NT2/D1 (cell line): ENCODE measurements at regions not wholly inside any gene's neighbourhood (a gene's known extent, or its start where the extent isn't known, plus 50 kb on each side); places are given as distances from the start of the nearest gene placed in this dataset.

Experiments
- YY1 ChIP-seq: IDR thresholded peaks from 2 replicates; pipeline ENCODE4 v1.6.1; 2011; ENCODE audit not compliant: insufficient read length, insufficient read depth
- ZNF274 ChIP-seq: IDR thresholded peaks from 2 replicates; pipeline ENCODE4 v1.6.1; 2011; ENCODE audit warnings: mild to moderate bottlenecking, low read depth, low read length

DNA sequence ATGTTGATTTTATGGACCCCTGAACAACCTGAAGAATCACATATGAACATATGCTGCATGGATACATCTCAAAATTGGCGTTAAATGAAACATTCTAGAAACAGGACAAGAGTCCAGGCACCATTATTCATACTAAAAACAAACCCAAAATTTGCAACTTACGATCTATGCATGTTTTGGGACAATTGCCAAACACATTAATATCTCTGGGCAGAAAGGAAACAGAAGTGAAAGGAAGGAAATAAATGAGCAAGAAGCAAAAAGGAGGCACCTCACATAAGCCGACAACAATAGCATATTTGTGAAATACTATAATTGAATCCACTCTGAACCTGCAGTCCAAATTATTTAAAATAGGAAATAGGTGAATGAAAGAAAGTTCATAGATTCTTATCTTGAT is 1505.3 kb downstream of the AACS start:
- TF ChIP-seq YY1 (no peak), ZNF274 (no peak)
